Gastroesophageal sphincter (tissue), 4 donors: ENCODE measurements at regions not wholly inside any gene's neighbourhood (a gene's known extent, or its start where the extent isn't known, plus 50 kb on each side); places are given as distances from the start of the nearest gene placed in this dataset.

Source experiments
- ATAC-seq: fragments of 150-250 bp; one replicate; pipeline ENCODE4 v1.9.1; 2016; ENCODE audit warnings: mild to moderate bottlenecking, moderate library complexity
- H3K27ac ChIP-seq, 4 donors: fragments of 200-600 bp; sonication (generic) in 3 of 4; 1 replicate in 3 of 4; 2 replicates in 1 of 4; pipeline ENCODE4 v1.5.1; 2016 to 2019
- H3K27me3 ChIP-seq: fragments of 200-600 bp; sonication (generic); one replicate; pipeline ENCODE4 v1.5.1; 2019
- H3K36me3 ChIP-seq, 2 donors: fragments of 200-600 bp; sonication (generic); one replicate each; pipeline ENCODE4 v1.5.1; 2019; ENCODE audit warnings: control low read depth in 1 of 2
- H3K4me1 ChIP-seq, 3 donors: fragments of 200-600 bp; sonication (generic); 1 replicate in 2 of 3; 2 replicates in 1 of 3; pipeline ENCODE4 v1.5.1; 2016 to 2019; ENCODE audit warnings: control low read depth in 2 of 3
- H3K4me3 ChIP-seq, 2 donors: fragments of 200-600 bp; sonication (generic); one replicate each; pipeline ENCODE4 v1.5.1; 2019; ENCODE audit warnings: mild to moderate bottlenecking in 1 of 2, moderate library complexity in 1 of 2
- H3K9me3 ChIP-seq, 3 donors: fragments of 200-600 bp; sonication (generic); one replicate each; pipeline ENCODE4 v1.5.1; 2017 to 2019; ENCODE audit warnings: control low read depth in 2 of 3
- CTCF ChIP-seq, 4 experiments: fragments of 200-600 bp in 2 of 4; fragments of 450-650 bp in 2 of 4; sonication (generic) in 1 of 4; IDR thresholded peaks; one replicate each; pipeline ENCODE4 v1.5.1; 2017 to 2019; ENCODE audit warnings: antibody characterized with exemption in 4 of 4, mild to moderate bottlenecking in 2 of 4, moderate library complexity in 2 of 4
- EP300 ChIP-seq: sonication (generic); formaldehyde crosslinking; IDR thresholded peaks from one replicate; pipeline ENCODE4 v1.6.1; 2017; ENCODE audit warnings: antibody characterized with exemption, mild to moderate bottlenecking
- POLR2A ChIP-seq, 2 donors: fragments of 450-650 bp; IDR thresholded peaks; one replicate each; pipeline ENCODE4 v1.6.1; 2017; ENCODE audit warnings: antibody characterized with exemption in 2 of 2, mild to moderate bottlenecking in 2 of 2, moderate library complexity in 1 of 2
- POLR2AphosphoS5 ChIP-seq: sonication (generic); formaldehyde crosslinking; IDR thresholded peaks from one replicate; pipeline ENCODE4 v1.6.1; 2017; ENCODE audit warnings: antibody characterized with exemption
- WGBS, 2 donors: methylation state at CpG; one replicate each; pipeline ENCODE4 v1.1.5; 2018; ENCODE audit warnings: low coverage in 1 of 2; 5-methylcytosine and 5-hydroxymethylcytosine counted together

GRCh38 chr21:16488042-16488441 lies 758.3 kb downstream of the USP25 start:
- TF ChIP-seq EP300: no peak
- no peak for TF ChIP-seq CTCF (IDR thresholded peaks at IDR 0.05)
- no peak for TF ChIP-seq POLR2AphosphoS5
- no peak for TF ChIP-seq POLR2A (IDR thresholded peaks at IDR 0.05)
- Histone ChIP-seq H3K27me3 (no peaks in the 10 kb centered on the region), H3K4me3 (no peak overlapping the region), H3K36me3 (no peaks in the 10 kb centered on the region), H3K4me1 (peaks cover 0 to 4% (median 0%) of the 10 kb centered on the region in 3 donors), H3K9me3 (no peaks in the 10 kb centered on the region), H3K27ac (no peak overlapping the region)
- no peak for ATAC-seq
- WGBS, 2 donors: 77% methylated on average over 2 of the region's 2 CpGs

- H3K27me3 ChIP-seq: no peaks in the 10 kb centered on the region
- no peak for ATAC-seq
- peaks cover 0 to 4% (median 0%) of the 10 kb centered on the region in 3 donors for H3K4me1 ChIP-seq
- no peaks in the 10 kb centered on the region for H3K36me3 ChIP-seq
- no peak overlapping the region for H3K27ac ChIP-seq
- TF ChIP-seq POLR2AphosphoS5 (no peak), EP300 (no peak), CTCF (IDR thresholded peaks at IDR 0.05) (no peak), POLR2A (IDR thresholded peaks at IDR 0.05) (no peak)
- H3K4me3 ChIP-seq: no peak overlapping the region
- no peaks in the 10 kb centered on the region for H3K9me3 ChIP-seq
- 95 to 97% methylated on average over 4 to 5 of the region's 5 CpGs for WGBS, 2 donors
Observed at GRCh38 chr21:16492356-16492755, 762.6 kb downstream of the USP25 start.

GRCh38 chr21:16492892-16493291 lies 763.1 kb downstream of the USP25 start:
- TF ChIP-seq EP300 (no peak), CTCF (IDR thresholded peaks at IDR 0.05) (no peak), POLR2A (IDR thresholded peaks at IDR 0.05) (no peak), POLR2AphosphoS5 (no peak)
- no peaks in the 10 kb centered on the region for H3K9me3 ChIP-seq
- no peak overlapping the region for H3K27ac ChIP-seq
- H3K4me1 ChIP-seq: peaks cover 0 to 4% (median 0%) of the 10 kb centered on the region in 3 donors
- H3K27me3 ChIP-seq: no peaks in the 10 kb centered on the region
- ATAC-seq: no peak
- H3K4me3 ChIP-seq: no peak overlapping the region
- no peaks in the 10 kb centered on the region for H3K36me3 ChIP-seq

GRCh38 chr21:16496609-16497008 lies 766.8 kb downstream of the USP25 start:
- Histone ChIP-seq H3K4me3 (no peak overlapping the region), H3K4me1 (peaks cover 0 to 4% (median 0%) of the 10 kb centered on the region in 3 donors), H3K36me3 (no peaks in the 10 kb centered on the region), H3K27me3 (no peaks in the 10 kb centered on the region), H3K27ac (no peak overlapping the region), H3K9me3 (no peaks in the 10 kb centered on the region)
- ATAC-seq: no peak
- no peak for TF ChIP-seq POLR2A (IDR thresholded peaks at IDR 0.05)
- no peak for TF ChIP-seq EP300
- no peak for TF ChIP-seq POLR2AphosphoS5
- TF ChIP-seq CTCF (IDR thresholded peaks at IDR 0.05): no peak
- WGBS, 2 donors: 64 to 66% methylated on average over 2 of the region's 2 CpGs

GRCh38 chr21:16500271-16500670 lies 770.5 kb downstream of the USP25 start:
- Histone ChIP-seq H3K27me3 (no peaks in the 10 kb centered on the region), H3K36me3 (no peaks in the 10 kb centered on the region), H3K4me3 (no peak overlapping the region), H3K27ac (no peak overlapping the region), H3K4me1 (peaks cover 0 to 9% (median 0%) of the 10 kb centered on the region in 3 donors), H3K9me3 (no peaks in the 10 kb centered on the region)
- TF ChIP-seq CTCF (IDR thresholded peaks at IDR 0.05) (no peak), EP300 (no peak), POLR2AphosphoS5 (no peak), POLR2A (IDR thresholded peaks at IDR 0.05) (no peak)
- no peak for ATAC-seq
- WGBS, 2 donors: 77 to 100% methylated on average over 2 of the region's 2 CpGs
